ENCODE measurements at regions not wholly inside any gene's neighbourhood (a gene's known extent, or its start where the extent isn't known, plus 50 kb on each side); places are given as distances from the start of the nearest gene placed in this dataset.
A peak's percentile ranks its signal among the peaks of the same experiment; 100 is the strongest.

- ATAC-seq, result no peak
These were observed 216.3 kb upstream of the RGMA start for GRCh38 chr15:93305306-93305705.

DNA sequence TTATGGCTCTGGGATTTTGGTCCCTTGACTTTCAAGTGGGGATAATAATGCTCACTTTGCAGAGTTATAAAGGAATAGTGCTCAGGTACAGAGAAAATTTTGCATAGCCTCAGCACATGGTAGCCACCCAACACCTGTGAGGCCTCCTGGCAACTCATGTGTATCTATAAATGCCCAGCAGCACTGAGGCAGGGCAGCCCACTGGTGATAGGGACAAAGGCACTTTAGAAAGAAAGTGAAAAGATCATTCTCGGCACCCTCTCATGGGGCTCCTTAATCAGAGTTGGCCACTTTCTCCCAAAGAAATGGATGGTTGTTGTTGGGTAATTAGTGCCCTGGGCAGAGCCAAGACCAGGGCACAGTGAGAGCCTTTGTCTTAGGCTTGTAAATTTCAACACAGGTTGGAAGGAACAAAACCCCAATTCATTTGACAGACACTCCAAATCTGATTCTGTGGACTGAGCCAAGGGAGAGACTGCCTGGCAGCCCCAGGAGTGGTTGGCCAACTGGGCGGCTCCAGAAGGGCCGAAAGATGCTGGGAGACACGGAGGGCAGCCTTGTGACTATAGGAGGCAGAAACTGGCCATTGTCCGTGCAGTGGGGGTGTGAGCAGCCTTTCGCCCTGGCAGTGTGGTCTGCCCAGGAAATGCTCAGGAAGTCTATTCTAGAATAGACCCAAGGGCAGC is 213.2 kb upstream of the RGMA start:
- ATAC-seq, result no peak

GRCh38 chr15:93300796-93301195 is 211.8 kb upstream of the RGMA start:
- ATAC-seq, result peak; percentile 42

GRCh38 chr15:93299675-93300074 is 210.7 kb upstream of the RGMA start:
- no peak for ATAC-seq

GRCh38 chr15:93298901-93299300 is 209.9 kb upstream of the RGMA start:
- peak; percentile 94 for ATAC-seq

DNA sequence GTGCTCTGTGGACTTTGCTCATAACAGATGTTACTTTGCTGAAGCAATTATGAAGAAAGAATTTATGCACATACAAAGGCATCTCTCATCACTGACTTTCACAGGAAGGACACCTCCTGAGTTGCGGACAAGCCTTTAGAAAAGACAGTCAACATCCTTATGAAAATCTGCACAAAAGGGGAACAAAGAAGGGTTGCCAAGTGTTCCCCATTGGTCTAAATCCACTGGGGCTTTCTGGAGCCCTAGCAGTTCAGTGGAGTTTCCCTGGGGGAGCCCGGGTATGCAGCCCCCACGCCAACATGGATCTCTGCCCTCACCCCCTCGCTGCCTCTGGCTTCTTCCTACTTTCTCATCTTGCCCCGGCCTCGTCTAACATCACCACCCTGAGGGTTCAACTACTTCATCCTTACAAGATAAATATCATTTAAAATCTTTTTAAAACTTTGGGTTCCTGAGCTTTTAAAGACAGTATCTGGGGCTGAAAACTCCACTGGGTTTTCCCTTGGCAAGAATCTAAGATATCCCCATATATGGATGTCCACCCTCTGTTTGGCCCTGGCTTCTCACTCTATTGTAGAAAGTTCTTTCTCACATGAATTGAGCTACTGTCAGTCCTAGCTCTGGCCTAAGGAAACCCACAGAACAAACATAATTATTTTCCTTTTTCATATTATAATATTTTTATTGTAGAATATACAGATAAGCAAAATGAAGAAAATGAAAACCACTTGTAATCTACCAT is 207.9 kb upstream of the RGMA start:
- ATAC-seq, result no peak

GRCh38 chr15:93294896-93295295 is 205.9 kb upstream of the RGMA start:
- ATAC-seq, result no peak

DNA sequence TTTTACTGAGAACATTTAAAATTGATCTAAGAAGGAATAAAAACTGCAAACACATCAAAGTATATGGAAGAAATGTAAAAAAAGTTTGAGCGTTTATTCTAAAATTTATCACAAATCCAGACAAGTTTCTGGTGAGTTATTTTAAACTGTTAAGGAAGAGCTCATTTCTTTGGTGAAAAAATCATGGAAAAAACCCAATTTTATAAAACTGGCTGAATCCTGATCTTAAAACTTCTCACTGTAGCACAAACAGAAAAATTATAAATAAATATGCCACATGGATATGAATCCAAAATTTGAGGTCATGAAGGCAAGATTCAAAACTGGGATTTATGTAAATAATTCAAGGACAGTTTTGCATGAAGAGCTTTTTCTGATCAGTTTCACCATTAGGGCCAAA is 205.1 kb upstream of the RGMA start:
- ATAC-seq, result no peak

- no peak for ATAC-seq
These were observed 202.4 kb upstream of the RGMA start for GRCh38 chr15:93291380-93291779.

GRCh38 chr15:93290618-93290946 is 201.6 kb upstream of the RGMA start:
- ATAC-seq, result no peak

GRCh38 chr15:93289941-93290617 is 201.1 kb upstream of the RGMA start:
- ATAC-seq, result no peak

- no peak for ATAC-seq
These were observed 199.8 kb upstream of the RGMA start for GRCh38 chr15:93288728-93289294.

DNA sequence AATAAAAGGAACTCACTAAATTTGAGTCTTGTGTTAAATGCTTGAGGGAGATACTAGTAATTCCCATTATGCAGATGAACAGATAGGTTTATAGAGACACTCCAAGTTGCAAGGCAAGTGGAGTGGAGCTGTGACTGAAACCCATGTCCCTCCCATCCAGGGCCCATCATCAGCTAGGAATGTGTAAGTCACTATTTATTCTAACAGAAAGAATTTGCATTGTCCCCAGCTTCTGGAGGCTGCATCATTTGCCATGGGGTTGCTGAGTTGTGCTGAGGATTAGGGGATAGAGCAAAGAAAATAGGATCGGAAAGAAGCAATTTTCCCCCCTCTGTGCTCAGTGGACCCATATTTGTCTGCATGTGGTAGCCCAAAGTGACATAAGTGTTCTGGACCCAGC is 197.4 kb upstream of the RGMA start:
- ATAC-seq, result no peak

GRCh38 chr15:93283854-93284253 is 194.8 kb upstream of the RGMA start:
- no peak for ATAC-seq

DNA sequence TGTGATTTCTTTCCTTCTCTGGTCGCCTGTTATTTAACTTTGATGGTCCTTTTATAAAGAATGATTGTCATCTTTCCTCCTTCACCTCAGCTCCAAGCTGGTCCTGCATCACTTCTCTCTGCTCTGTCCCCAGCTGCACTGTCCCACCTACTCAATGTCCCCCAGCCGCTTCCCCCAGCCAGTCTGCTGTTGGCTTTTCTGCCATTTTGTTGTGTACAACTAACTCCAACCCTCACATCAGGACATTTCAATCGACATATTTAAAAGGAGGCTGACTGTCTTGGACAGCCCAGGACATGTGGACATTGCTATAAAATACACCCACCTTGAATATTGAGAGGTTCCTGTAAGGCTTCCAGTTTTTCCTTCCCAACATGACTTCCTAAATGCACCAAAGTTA is 193.8 kb upstream of the RGMA start:
- ATAC-seq, result no peak

GRCh38 chr15:93278783-93279182 is 189.8 kb upstream of the RGMA start:
- no peak for ATAC-seq

GRCh38 chr15:93278006-93278405 is 189.0 kb upstream of the RGMA start:
- ATAC-seq, result no peak

DNA sequence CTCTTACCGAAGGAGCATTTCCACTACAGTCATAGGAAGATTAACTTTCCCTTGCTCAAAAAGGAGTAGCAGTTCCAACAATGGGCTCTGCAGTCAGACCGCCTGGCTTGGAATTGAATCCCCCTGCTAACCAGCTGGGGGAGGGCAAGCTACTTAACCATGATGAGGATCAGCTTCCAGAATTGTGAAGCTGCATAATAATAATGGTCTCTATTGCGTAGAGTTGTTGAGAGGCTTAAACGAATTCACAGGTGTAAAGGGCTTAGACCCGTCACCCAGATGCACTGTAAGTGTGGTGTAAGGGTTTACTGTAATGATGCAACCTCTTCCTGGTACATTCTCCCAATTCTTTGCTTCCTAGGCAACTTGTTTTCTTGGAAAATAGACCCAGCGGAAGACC is 185.2 kb upstream of the RGMA start:
- no peak for ATAC-seq

DNA sequence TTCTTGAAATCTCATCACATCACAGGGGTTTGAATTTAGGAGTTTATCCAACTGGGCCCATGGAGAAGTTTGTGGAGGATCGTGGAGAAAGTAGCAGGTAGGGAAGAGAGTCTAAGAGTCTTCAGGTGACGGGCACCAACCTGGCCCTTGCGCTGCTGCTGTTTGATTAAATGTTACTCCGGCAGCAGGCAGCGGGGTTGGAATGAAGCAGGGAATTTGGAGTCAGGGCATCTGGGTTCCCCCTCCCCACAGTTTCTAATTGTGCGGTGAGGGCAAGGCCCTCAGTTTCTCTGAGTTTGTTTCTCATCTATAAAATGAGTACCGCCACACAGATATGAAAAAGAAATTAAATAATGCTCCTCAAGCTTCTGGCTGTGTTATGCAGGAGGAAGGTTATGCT is 182.9 kb upstream of the RGMA start:
- ATAC-seq, result no peak

- no peak for ATAC-seq
These were observed 182.0 kb upstream of the RGMA start for GRCh38 chr15:93270937-93271467.

GRCh38 chr15:93268066-93268465 is 179.1 kb upstream of the RGMA start:
- no peak for ATAC-seq

GRCh38 chr15:93266291-93266690 is 177.3 kb upstream of the RGMA start:
- ATAC-seq, result no peak

DNA sequence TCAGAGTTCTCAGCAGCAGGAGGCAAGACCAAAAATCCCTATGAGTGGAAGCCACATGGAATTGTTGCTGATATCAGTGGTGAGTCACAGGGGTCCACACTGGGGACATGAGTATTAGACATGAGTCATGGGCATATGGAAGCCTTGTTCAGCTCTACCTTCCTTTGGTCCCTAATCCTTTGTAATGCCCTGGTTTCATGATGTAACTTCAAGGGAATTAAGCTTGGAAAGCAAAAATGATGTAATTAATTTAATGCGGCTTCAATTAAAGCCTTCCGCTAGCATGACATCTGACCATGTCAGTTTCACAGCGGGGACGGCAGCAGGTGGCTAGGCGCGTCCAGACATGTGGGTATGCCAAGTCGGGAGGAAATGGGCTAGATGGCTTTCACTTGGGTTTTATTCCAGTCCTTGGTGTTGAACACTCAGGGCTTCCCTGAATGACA is 176.1 kb upstream of the RGMA start:
- ATAC-seq, result peak; percentile 97

Measured in esophagus mucosa (tissue), 1 donor.